ENCODE measurements at regions not wholly inside any gene's neighbourhood (a gene's known extent, or its start where the extent isn't known, plus 50 kb on each side); places are given as distances from the start of the nearest gene placed in this dataset.

DNA sequence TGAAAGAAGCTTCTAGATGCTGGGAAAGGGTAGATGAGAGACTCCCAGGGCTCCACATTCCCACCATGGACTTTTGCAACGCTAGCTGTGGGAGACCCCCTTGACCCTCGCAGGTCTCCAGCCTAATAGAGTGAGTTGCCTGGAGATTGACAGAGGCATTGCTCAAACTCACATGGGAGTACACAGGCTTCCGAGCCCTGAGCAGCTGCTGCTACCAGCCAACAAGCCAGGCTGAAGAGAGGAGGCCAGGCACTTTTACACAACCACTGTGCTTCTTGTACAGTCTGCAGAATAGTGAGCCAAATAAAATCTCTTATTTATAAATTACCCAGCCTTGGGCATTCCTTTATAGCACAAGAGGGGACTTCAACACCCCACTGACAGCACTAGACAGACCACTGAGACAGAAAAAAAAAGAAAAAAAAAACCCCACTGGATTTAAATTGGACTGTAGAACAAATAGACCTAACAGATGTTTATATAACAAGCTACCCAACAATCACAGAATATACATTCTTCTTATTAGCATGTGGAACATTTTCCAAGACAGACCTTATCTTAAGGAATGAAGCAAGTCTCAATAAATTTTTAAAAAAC lies 146.2 kb downstream of the ZFAND4 start:
- H3K4me3 ChIP-seq, result no peak overlapping the region

DNA sequence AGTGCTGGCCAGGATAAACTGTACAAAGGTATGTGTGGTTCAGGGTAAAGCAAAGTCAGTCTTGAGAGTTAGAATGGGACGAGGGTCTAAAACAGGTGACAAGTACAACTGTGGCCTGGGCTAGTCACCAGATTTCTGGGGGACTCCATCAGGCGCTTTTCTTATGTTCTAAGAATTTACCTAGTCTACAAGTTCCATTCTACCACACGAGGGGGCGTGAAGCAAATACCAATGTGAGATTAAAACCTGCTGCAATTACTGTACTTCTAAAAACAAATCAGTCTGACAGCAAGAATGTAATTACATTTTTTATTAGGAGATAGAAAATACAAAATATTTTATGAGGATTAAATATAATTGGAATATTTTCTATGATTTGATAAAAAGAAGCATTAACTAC lies 146.5 kb downstream of the ALOX5 start:
- no peaks in the 10 kb centered on the region for H3K9me3 ChIP-seq
- TF ChIP-seq POLR2A (IDR thresholded peaks at IDR 0.05), result no peak
- TF ChIP-seq CTCF (IDR thresholded peaks at IDR 0.05 in 4 of 5, conservative IDR thresholded peaks at IDR 0.05 in 1 of 5), result no peak
- H3K27me3 ChIP-seq, result no peaks in the 10 kb centered on the region
- H3K4me1 ChIP-seq, result no peaks in the 10 kb centered on the region
- in situ Hi-C loops (cut with MboI; ENCODE audit: low sequenced_read_pairs in 4 of 4) (no loop called here), intact Hi-C loops (cut with DNase I; ENCODE audit: low total_unique reads) (no loop called here)
- ATAC-seq (no peak), DNase-seq (no peak)
- no peaks in the 10 kb centered on the region for H3K36me3 ChIP-seq
- H3K4me3 ChIP-seq, result no peak overlapping the region
- no peak overlapping the region for H3K27ac ChIP-seq

More for the DNA sequence above, 146.2 kb downstream of the ZFAND4 start:
- in situ Hi-C loops (cut with MboI; ENCODE audit: low sequenced_read_pairs in 4 of 4), result loop anchor here in 1 of 4 donors (25.0 kb wide), 1 partner anchor 89 kb away; no protein-coding TSS in a partner anchor
- Histone ChIP-seq H3K4me1 (peaks cover 5 to 6% of the 10 kb centered on the region in 2 donors), H3K27me3 (no peaks in the 10 kb centered on the region), H3K36me3 (no peaks in the 10 kb centered on the region), H3K9me3 (no peaks in the 10 kb centered on the region), H3K27ac (no peak overlapping the region)
- intact Hi-C loops (cut with DNase I; ENCODE audit: low total_unique reads), result no loop called here
- no peak for TF ChIP-seq POLR2A (IDR thresholded peaks at IDR 0.05)
- TF ChIP-seq CTCF (IDR thresholded peaks at IDR 0.05 in 4 of 5, conservative IDR thresholded peaks at IDR 0.05 in 1 of 5), result no peak
- ATAC-seq, result peak in 1 of 2 donors; percentile 62
- DNase-seq, result peak in 1 of 2 donors; percentile 17

DNA sequence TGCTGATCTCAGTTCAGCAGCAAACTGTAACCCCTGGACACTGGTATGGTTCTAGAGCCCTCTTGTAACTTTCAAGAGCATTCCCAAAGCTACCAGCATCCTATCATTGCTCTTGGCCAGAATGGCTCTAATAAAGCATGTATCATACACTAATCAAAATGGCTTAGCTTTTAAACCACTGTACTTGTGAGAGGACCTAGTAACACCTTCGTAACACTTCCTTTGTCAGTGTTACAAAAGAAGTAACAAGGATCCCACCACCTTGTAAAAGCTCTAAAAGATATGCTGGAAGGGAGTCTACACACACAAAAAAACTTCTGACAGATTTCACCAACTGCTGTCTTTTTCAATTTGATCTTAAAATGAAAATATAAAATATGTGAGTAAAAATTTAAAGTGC lies 144.7 kb downstream of the ALOX5 start:
- intact Hi-C loops (cut with DNase I; ENCODE audit: low total_unique reads) (no loop called here), in situ Hi-C loops (cut with MboI; ENCODE audit: low sequenced_read_pairs in 4 of 4) (no loop called here)
- H3K27me3 ChIP-seq, result no peaks in the 10 kb centered on the region
- no peaks in the 10 kb centered on the region for H3K9me3 ChIP-seq
- no peak overlapping the region for H3K4me3 ChIP-seq
- H3K4me1 ChIP-seq, result peaks cover 0 to 7% of the 10 kb centered on the region in 2 donors
- no peak for ATAC-seq
- DNase-seq, result no peak
- H3K27ac ChIP-seq, result no peak overlapping the region
- H3K36me3 ChIP-seq, result no peaks in the 10 kb centered on the region
- TF ChIP-seq CTCF (IDR thresholded peaks at IDR 0.05 in 4 of 5, conservative IDR thresholded peaks at IDR 0.05 in 1 of 5) (no peak), POLR2A (IDR thresholded peaks at IDR 0.05) (no peak)

- ATAC-seq, result no peak
- in situ Hi-C loops (cut with MboI; ENCODE audit: low sequenced_read_pairs in 4 of 4), result no loop called here
- Histone ChIP-seq H3K4me3 (no peak overlapping the region), H3K27me3 (no peaks in the 10 kb centered on the region), H3K27ac (no peak overlapping the region), H3K9me3 (no peaks in the 10 kb centered on the region), H3K4me1 (peaks cover 0 to 7% of the 10 kb centered on the region in 2 donors), H3K36me3 (no peaks in the 10 kb centered on the region)
- DNase-seq, result no peak
- intact Hi-C loops (cut with DNase I; ENCODE audit: low total_unique reads), result no loop called here
- TF ChIP-seq POLR2A (IDR thresholded peaks at IDR 0.05) (no peak), CTCF (IDR thresholded peaks at IDR 0.05 in 4 of 5, conservative IDR thresholded peaks at IDR 0.05 in 1 of 5) (no peak)
Observed at GRCh38 chr10:45515630-45516029, 141.6 kb downstream of the ALOX5 start.
